ENCODE measurements at regions not wholly inside any gene's neighbourhood (a gene's known extent, or its start where the extent isn't known, plus 50 kb on each side); places are given as distances from the start of the nearest gene placed in this dataset.
A peak's percentile ranks its signal among the peaks of the same experiment; 100 is the strongest.

DNA sequence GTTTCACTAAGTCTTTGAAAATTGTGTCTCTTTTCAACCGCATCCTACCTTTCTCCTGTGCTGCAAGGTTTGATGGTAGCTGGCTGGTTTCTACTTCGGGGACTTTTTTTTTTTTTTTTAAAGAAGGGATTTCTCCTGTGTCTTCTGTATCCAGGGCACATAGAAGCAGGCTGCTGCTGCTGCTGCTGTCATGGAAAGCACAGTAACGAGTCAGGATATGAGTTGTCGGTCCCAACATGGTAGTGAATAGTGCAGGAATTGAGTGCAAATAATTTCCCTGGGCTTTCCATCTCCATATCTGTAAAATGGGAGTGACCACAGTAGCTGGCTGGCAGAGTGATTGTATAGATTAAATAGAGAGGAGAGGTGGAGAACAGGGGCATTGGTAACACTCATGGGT, 118.3 kb upstream of the NAV2 start:
- DNase-seq = no peak

- DNase-seq = no peak
Observed at GRCh38 chr11:19592842-19593241, 119.8 kb upstream of the NAV2 start.

GRCh38 chr11:19589567-19590260, 122.9 kb upstream of the NAV2 start:
- no peak for DNase-seq

GRCh38 chr11:19587979-19588378, 124.7 kb upstream of the NAV2 start:
- no peak for DNase-seq

DNA sequence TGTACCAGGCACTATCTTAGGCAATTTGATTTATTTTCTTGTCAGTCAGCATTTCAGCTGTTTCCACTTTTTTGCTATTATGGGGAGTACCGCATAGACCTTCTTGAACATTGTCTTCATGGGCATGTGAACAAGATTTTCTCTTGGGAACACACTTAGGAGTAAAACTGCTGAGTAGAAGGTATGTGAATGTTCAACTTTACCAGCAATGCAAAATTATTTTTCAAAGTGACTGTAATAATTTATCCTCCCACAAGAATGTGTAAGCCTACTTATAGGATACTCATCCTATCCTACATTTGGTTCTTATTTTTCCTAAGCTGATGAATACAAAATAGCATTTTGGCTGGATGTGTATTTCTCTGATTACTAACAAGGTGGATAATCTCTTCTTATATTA, 132.0 kb upstream of the NAV2 start:
- DNase-seq = no peak

- DNase-seq = no peak
Observed at GRCh38 chr11:19579957-19580356, 132.7 kb upstream of the NAV2 start.

- DNase-seq = no peak
Observed at GRCh38 chr11:19578871-19579270, 133.8 kb upstream of the NAV2 start.

DNA sequence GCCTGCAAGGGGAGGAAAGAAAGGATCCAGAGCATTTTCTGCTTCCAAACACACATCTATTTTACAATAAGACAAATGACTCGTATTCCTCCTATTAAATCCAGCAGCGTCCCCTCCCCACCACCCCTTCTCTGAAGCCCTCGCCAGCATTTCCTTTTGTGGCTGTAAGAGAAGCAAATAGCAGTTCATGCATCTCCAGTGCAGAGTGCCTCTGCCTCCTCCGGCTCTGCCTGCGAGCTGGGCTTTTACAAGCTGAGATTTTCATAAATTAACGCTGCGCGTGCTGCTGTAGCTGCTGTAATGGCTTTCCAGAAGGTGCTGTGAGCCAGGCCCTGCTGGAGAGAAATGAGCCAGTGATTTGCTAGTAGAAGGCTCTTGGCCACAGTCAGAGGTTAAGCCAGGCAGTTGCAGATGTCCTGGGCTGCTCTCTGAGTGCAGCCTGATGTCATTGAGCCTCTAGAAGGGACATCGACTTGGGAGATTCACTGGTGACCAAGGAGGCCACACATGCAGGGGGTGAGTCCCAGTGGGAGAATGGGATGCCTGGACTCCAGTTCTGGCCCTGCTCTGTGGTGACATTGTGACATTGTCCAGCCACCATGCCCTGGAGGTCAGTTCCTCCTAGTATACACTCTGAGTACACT, 134.5 kb upstream of the NAV2 start:
- peak; percentile 48 for DNase-seq

GRCh38 chr11:19577391-19577975, 135.2 kb upstream of the NAV2 start:
- DNase-seq = no peak

DNA sequence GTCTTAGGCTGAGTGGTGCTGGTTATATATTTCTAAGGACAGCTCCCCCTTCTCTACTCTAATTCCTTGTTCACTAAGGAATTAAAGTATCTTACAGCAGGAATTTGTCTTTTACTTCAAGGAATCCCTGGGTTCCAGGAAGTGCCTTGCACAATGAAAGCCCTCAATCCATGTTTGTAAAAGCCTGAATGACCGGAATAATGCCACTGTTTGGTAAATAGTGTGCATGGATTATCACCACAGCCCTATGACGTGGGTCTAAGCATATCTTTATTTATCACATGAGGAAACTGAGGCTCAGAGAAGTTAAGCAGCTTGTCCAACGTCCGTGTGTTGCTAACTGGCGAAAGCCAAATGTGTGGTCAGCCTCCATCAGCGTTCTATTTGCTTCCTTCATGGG, 135.7 kb upstream of the NAV2 start:
- no peak for DNase-seq

GRCh38 chr11:19576054-19576453, 136.6 kb upstream of the NAV2 start:
- DNase-seq = no peak

- DNase-seq = no peak
Observed at GRCh38 chr11:19574916-19575315, 137.7 kb upstream of the NAV2 start.

- DNase-seq = no peak
Observed at GRCh38 chr11:19573666-19574065, 139.0 kb upstream of the NAV2 start.

- no peak for DNase-seq
Observed at GRCh38 chr11:19571906-19572305, 140.7 kb upstream of the NAV2 start.

DNA sequence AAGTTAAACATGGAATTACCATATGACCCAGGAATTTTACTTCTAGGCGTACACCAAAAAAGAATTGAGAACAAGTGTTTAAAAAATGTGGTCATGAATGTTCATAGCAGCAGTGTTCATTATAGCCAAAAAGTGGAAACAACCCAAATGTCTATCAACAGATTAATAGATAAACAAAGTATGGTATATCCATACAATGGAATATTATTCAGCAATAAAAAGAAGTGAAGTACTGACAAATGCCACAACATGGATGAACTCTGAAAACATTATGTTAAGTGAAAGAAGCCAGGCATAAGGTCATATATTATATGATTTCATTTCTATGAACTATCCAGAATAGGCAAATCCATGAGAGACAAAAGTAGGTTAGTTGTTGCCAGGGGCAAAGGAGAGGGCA, 141.7 kb upstream of the NAV2 start:
- DNase-seq = no peak

DNA sequence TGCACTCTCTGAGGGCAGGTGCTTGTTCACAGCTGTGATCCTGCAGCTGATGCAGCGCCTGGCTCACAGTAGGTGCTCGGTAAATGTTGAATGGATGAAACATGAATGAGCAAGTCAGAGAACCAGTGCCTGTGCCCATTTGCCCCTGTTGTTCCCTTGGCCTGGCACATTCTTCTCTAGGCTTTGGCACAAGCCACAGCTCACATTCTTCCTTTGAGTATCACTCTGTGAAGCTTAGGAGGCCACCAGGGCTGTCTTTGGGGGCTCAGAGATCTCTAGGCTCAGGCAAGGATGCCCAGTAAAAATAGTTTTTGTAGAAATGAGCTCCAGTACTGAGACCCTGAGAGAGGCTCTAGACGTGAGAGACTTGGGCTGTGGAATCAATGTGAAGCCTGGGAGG, 144.6 kb upstream of the NAV2 start:
- no peak for DNase-seq

DNA sequence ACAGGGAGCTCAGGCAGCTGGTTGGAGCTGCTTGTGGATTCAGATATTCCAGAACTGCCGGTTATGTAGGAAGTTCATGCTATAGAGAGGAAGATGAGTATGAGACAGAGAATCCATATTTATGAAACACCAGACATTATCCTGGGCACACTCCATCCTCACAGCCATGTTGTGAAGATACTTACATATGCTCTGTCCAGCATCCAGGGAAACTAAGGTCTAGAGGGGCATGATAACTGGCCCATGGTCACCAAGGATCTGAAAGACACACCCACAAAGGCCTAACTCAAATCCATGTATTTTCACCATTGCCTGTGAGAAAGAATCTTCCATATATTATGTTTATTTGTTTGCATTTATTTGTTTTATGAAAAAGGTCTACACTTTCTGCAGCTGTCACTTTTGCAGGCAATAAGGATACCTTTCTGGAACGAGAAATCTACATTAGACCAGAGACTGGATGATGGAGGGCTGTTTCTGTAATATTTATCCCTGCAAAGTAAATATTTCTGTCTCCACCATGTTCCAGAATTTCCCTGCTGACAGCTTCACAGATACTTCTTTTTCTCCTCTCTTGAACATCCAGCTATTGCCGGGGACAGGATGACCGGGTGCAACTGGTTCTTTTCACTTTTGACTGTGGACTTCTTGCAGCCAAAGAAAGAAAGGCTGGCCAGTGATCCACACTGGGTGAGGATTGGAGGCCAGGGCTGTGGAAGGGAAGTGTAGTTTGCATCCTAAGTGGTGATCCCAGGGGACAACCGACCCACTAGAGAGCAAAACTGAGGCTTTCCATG, 145.9 kb upstream of the NAV2 start:
- no peak for DNase-seq

DNA sequence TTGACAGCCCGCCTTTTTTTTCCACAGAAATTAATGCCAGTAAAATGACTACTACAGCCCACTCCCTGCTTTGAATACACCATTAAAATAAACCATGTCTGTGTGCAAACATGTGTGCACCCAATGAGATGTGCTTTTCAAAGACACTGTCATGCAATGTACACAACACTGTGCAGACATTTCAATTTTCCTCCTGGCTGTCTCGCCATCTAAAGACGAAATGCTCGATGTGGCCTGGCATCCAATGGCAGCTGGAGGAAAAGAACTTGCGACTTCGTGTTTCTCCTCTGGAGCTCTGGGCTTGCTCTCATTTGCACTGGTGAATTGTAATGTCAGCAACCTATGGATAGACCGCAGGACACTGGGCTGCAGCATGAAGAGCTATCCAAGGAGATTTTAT, 147.0 kb upstream of the NAV2 start:
- DNase-seq = no peak

DNA sequence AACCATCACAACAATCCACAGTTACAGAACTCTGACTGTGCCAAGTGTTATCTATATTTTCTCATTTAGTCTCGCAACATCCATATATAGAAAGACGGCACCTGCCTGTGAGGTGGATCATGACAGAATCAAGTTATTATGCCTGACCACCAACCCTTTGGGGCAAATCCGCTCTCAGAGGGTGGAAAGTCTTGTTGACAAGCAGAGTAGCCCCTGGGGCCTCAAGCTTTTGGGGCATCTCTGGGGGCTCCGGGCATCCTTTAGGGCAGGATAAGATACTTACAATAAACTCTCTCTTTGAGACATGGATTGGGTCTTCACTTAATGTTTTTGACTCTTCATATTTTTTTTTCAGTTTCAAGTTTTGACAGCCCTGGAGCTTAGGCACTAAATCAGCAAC, 150.5 kb upstream of the NAV2 start:
- no peak for DNase-seq

DNA sequence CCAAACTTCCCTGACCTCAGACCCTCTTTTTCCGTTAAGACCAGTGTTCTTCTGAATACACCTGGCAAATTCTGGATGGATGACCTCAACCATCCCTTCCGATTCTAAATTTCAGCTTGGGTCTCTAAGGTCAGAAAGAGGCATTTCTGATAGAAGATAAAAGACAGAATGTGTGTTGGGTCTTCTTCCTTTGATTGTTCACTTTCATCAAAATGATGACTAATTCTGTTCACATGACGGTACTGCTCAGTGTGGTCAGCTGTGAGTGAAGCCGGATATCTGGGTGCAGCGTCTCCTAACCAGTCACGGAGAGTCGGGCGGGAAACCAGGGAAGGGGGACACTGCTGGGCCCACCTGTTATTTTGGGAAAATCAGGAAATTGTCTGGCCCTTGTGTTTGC, 151.6 kb upstream of the NAV2 start:
- DNase-seq = no peak

GRCh38 chr11:19560156-19560555, 152.5 kb upstream of the NAV2 start:
- DNase-seq = no peak

- no peak for DNase-seq
Observed at GRCh38 chr11:19559746-19560145, 152.9 kb upstream of the NAV2 start.

DNA sequence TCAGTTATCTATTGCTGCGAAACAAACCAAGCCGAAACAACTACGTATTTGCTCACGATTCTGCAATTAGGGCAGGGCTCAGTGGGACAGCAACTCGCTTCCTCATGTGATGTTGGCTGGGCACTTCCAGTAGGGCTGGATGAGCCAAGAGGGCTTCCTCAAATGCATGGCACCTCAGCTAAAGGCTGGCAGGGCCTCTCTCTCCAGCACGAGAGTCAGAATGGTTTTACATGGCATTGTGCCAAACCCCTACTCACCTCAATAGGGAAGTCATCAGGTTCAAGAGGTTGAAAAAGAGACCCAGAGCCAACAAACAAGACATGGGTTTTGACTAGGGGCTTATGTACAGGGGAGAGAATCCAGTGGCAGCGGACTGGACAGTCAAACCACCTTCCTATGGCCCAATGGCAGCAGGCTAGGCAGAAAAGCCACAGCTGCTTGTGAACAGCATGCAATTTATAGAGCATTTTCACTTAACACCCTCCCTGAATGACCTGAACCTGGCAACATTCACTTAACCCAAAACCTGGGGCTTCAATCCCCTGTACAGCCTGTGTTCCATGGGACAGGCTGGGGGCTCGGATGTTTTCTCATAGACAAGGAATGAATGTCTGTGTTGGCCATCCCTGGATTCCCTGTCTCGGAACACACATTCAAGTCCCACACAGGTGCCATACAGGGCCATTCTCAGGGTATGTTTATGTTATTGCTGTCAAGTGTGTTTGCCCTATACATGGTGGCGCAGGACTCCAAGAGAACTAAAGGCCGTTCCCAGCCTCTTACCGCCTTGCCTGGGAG, 154.2 kb upstream of the NAV2 start:
- DNase-seq = no peak

Measured in NCI-H1694 treated with DMSO at 0.1 percent for 48 hours (cell line).